Hepatocyte (in vitro differentiated cells): ENCODE measurements at regions not wholly inside any gene's neighbourhood (a gene's known extent, or its start where the extent isn't known, plus 50 kb on each side); places are given as distances from the start of the nearest gene placed in this dataset.

Experiments used
- CTCF ChIP-seq: fragments of 200-600 bp; sonication (generic); IDR thresholded peaks from 2 replicates; pipeline ENCODE4 v1.5.1; 2016; ENCODE audit warnings: antibody characterized with exemption, mild to moderate bottlenecking; ENCODE audit not compliant: poor library complexity
- EZH2 ChIP-seq: fragments of 200-600 bp; sonication (generic); IDR thresholded peaks from 2 replicates; pipeline ENCODE4 v1.6.1; 2016; ENCODE audit warnings: antibody characterized with exemption, mild to moderate bottlenecking, borderline replicate concordance

DNA sequence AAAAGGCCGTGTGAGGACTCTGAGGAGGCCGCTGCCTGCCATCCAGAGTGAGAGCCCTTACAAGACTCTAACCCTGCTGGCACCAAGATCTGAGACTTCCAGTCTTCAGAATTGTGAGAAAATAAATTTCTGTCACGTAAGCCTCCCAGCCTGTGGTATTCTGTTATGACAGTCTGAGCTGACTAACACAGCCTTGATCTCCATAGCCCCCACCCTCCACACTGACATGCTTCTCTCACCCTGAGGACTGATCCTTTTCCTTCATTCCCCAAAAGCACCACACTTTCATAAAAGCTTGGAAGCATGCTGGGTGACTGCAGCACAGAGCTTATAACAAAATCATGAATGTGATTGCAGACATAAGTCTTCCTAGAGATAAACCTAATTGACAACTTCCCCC is 1059.8 kb downstream of the UQCRFS1 start:
- TF ChIP-seq EZH2 = no peak
- no peak for TF ChIP-seq CTCF
